Stimulated activated CD8-positive, alpha-beta memory T cell treated with anti-CD3 and anti-CD28 coated beads, Interleukin-4, amount 100 ng/mL, for 48 hours (primary cell): ENCODE measurements at regions not wholly inside any gene's neighbourhood (a gene's known extent, or its start where the extent isn't known, plus 50 kb on each side); places are given as distances from the start of the nearest gene placed in this dataset.

Source experiments
- DNase-seq: peaks from one replicate; pipeline ENCODE4 v3.0.0-alpha.2; 2020

GRCh38 chr17:81345228-81346089, 49.8 kb upstream of the BAHCC1 start:
- DNase-seq: peak; percentile 74
